ENCODE measurements at regions not wholly inside any gene's neighbourhood (a gene's known extent, or its start where the extent isn't known, plus 50 kb on each side); places are given as distances from the start of the nearest gene placed in this dataset.

DNA sequence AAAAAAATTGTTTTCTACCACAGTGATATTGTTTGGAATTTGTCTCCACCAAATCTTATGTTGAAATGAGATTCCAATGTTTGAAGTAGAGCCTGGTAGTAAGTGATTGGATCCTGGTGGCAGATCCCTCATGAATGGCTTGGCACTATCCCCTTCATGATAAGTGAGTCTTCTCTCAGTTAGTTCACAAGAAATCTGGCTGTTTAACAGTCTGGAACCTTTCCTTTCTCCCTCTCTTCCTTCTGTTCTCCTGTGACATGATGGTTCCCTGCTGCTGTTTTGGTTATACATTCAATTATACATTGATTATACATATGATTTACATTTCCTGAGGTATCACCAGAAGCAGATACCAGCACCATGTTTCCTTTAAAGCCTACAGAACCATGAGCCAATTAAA lies 442.2 kb downstream of the SLC6A15 start:
- TF ChIP-seq, protein P1, sequence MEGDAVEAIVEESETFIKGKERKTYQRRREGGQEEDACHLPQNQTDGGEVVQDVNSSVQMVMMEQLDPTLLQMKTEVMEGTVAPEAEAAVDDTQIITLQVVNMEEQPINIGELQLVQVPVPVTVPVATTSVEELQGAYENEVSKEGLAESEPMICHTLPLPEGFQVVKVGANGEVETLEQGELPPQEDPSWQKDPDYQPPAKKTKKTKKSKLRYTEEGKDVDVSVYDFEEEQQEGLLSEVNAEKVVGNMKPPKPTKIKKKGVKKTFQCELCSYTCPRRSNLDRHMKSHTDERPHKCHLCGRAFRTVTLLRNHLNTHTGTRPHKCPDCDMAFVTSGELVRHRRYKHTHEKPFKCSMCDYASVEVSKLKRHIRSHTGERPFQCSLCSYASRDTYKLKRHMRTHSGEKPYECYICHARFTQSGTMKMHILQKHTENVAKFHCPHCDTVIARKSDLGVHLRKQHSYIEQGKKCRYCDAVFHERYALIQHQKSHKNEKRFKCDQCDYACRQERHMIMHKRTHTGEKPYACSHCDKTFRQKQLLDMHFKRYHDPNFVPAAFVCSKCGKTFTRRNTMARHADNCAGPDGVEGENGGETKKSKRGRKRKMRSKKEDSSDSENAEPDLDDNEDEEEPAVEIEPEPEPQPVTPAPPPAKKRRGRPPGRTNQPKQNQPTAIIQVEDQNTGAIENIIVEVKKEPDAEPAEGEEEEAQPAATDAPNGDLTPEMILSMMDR (optimal IDR thresholded peaks at IDR 0.05 in 1 of 3, IDR thresholded peaks at IDR 0.05 in 1 of 3, conservative IDR thresholded peaks at IDR 0.05 in 1 of 3; ENCODE audit: extremely low read depth in 1 of 3, insufficient read depth in 2 of 3, low read length in 3 of 3) = no peak
- TF ChIP-seq EZH2 (IDR thresholded peaks at IDR 0.05; ENCODE audit: low read length) = no peak

All from keratinocyte (primary cell).